ENCODE measurements at regions not wholly inside any gene's neighbourhood (a gene's known extent, or its start where the extent isn't known, plus 50 kb on each side); places are given as distances from the start of the nearest gene placed in this dataset.
A peak's percentile ranks its signal among the peaks of the same experiment; 100 is the strongest.

DNA sequence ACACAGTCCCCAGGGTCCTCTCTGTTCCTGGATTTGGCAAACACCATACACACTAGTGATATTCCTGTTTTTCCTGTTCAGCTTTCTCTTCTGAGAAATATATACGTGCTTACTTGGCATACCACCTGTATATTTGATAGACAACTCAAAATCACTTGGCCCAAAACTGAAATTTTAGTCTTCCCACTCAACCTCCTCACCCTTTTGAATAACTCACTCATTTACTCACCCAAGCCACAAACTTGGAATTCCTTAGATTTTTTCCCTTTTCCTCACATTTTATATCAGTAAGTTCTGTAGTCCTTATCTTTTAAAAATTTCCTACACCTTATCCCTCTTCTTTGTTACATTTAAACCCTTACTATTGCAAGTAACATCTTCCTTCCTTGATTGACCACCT lies 143.4 kb downstream of the PPP1R3A start:
- Histone ChIP-seq H3K4me3 (no peak overlapping the region), H3K4me1 (replicated peaks) (no peaks in the 10 kb centered on the region), H3K9me3 (no peaks in the 10 kb centered on the region), H3K27ac (no peak overlapping the region), H3K27me3 (replicated peaks; ENCODE audit: insufficient read depth) (no peaks in the 10 kb centered on the region), H3K36me3 (no peaks in the 10 kb centered on the region)
- intact Hi-C loops (cut with DNase I), result no loop called here
- TF ChIP-seq, protein P1, sequence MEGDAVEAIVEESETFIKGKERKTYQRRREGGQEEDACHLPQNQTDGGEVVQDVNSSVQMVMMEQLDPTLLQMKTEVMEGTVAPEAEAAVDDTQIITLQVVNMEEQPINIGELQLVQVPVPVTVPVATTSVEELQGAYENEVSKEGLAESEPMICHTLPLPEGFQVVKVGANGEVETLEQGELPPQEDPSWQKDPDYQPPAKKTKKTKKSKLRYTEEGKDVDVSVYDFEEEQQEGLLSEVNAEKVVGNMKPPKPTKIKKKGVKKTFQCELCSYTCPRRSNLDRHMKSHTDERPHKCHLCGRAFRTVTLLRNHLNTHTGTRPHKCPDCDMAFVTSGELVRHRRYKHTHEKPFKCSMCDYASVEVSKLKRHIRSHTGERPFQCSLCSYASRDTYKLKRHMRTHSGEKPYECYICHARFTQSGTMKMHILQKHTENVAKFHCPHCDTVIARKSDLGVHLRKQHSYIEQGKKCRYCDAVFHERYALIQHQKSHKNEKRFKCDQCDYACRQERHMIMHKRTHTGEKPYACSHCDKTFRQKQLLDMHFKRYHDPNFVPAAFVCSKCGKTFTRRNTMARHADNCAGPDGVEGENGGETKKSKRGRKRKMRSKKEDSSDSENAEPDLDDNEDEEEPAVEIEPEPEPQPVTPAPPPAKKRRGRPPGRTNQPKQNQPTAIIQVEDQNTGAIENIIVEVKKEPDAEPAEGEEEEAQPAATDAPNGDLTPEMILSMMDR (IDR thresholded peaks at IDR 0.05), result no peak
- no peak for TF ChIP-seq POLR2AphosphoS5 (IDR thresholded peaks at IDR 0.05)
- DNase-seq (ENCODE audit: low spot score), result no peak
- 23% methylated on average over 1 of the region's 1 CpG for WGBS

DNA sequence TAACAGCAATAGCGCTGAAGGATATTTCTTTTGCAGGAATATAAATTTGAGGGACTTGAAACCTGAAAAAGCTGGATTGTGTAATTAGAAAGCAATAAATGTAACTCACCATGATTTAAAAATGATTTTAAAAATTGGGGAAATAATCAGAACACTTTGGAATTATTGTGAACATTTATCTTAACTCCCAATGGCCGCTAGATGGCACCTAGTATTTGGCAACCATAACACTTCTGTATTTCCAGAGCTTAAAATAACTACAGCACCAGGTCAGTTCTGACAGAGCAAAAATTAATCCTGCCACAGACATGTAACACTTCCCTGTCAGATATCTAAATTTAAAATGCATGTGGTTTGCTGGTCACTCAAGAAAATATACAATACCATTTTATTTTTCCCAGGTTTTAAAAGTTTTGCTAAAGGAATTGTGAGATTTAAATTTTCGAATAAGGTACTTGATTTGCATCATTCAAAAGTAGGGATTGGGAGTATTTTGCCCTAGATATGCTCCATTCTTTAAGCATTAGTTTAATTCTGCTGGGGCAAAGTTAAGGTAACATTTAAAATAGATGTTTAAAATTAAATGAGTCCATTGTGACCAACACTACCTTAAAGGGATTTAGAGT lies 144.5 kb downstream of the PPP1R3A start:
- Histone ChIP-seq H3K4me1 (replicated peaks) (no peaks in the 10 kb centered on the region), H3K9me3 (no peaks in the 10 kb centered on the region), H3K27ac (no peak overlapping the region), H3K4me3 (no peak overlapping the region), H3K36me3 (no peaks in the 10 kb centered on the region), H3K27me3 (replicated peaks; ENCODE audit: insufficient read depth) (no peaks in the 10 kb centered on the region)
- 36% methylated on average over 3 of the region's 3 CpGs for WGBS
- intact Hi-C loops (cut with DNase I), result no loop called here
- TF ChIP-seq POLR2A (IDR thresholded peaks at IDR 0.05), result no peak
- TF ChIP-seq, protein P1 (IDR thresholded peaks at IDR 0.05), result peak in 3 of 4 experiments; percentile 17 to 44 (median 32)
- no peak for TF ChIP-seq POLR2AphosphoS5 (IDR thresholded peaks at IDR 0.05)
- DNase-seq (ENCODE audit: low spot score), result no peak

DNA sequence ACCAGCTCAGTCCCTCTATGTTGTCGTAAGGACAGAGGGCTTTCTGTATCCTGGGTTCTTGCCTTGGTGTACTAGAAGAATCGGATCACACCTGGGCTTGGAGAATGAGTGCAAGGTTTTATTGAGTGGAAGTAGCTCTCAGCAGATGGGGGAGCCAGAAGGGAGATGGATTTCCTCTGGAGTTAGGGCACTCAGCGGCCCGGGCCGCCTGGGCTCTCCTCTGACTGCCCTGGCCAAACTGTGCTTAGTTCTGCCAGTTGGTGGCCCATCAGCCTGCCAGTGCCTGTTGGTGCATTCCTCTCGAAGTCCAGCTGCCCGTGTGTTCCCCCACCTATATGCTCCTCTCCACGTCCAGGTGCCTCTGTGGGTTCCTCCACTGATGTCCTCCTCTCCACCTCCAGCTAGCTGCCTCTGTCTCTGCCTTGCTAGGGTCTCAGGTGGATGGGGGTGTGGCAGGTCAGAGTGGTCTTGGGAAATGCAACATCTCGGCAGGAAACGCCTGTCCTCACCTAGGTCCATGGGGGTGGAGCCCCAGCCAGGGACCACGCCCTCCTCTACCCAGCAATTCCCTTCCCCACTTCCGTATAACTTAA lies 148.6 kb downstream of the PPP1R3A start:
- 83% methylated on average over 12 of the region's 12 CpGs for WGBS
- no peaks in the 10 kb centered on the region for H3K9me3 ChIP-seq
- H3K27ac ChIP-seq, result no peak overlapping the region
- intact Hi-C loops (cut with DNase I), result no loop called here
- DNase-seq (ENCODE audit: low spot score), result no peak
- H3K4me3 ChIP-seq, result no peak overlapping the region
- no peaks in the 10 kb centered on the region for H3K36me3 ChIP-seq
- no peaks in the 10 kb centered on the region for H3K27me3 ChIP-seq (replicated peaks; ENCODE audit: insufficient read depth)
- H3K4me1 ChIP-seq (replicated peaks), result no peaks in the 10 kb centered on the region
- TF ChIP-seq, protein P1 (IDR thresholded peaks at IDR 0.05), result no peak
- TF ChIP-seq POLR2A (IDR thresholded peaks at IDR 0.05) (no peak), POLR2AphosphoS5 (IDR thresholded peaks at IDR 0.05) (no peak)

DNA sequence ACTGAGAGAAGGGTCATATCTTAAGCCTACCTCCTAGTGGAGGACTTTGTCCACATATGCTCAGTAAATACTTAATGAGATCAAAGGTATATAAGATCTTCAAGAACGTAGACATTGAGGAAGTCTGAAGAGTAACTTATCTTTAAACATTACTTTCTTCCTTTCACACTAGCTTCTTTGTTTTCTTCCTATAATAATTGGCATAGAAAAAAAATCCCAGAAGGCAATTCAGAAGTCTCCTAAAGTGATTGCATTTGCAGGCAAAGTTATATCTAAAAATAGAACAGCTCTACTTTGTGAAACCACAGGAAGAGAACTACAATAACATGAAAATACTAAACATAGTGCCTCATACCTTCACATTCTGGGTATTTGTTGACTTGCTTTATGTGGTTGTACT lies 150.4 kb downstream of the PPP1R3A start:
- Histone ChIP-seq H3K4me1 (replicated peaks) (no peaks in the 10 kb centered on the region), H3K4me3 (no peak overlapping the region), H3K36me3 (no peaks in the 10 kb centered on the region), H3K9me3 (no peaks in the 10 kb centered on the region), H3K27me3 (replicated peaks; ENCODE audit: insufficient read depth) (no peaks in the 10 kb centered on the region), H3K27ac (no peak overlapping the region)
- no peak for DNase-seq (ENCODE audit: low spot score)
- TF ChIP-seq POLR2A (IDR thresholded peaks at IDR 0.05) (no peak), POLR2AphosphoS5 (IDR thresholded peaks at IDR 0.05) (no peak)
- TF ChIP-seq, protein P1 (IDR thresholded peaks at IDR 0.05), result no peak
- 22% methylated on average over 1 of the region's 1 CpG for WGBS
- intact Hi-C loops (cut with DNase I), result no loop called here

DNA sequence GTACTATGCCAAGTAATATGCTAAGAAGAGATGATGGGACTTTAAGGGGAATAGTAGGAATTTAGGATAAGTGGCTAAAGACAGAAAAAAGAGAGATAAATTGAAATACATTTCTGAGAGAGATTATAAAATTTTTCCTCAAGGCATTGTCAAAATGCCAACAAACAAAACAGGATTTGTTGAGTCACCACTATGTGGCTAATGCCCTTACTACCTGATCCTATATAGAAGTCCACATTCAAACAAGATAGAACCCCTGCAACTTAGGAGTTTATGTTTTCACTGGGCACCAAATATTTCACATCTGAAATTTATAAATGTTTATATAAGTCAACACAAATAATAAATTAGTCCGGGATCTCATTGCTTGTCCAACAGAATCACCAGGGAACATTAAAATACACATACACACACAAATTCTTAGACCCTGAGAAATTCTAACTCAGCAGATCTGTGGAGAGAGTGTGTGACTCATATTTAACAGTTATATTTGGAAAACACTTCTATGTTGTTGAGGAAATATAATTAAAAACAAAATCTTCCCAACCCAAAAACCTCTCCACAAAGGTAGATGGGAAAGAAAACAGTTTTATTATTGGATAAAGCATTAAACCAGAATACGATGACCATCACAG lies 154.3 kb downstream of the PPP1R3A start:
- Histone ChIP-seq H3K27ac (no peak overlapping the region), H3K27me3 (replicated peaks; ENCODE audit: insufficient read depth) (no peaks in the 10 kb centered on the region), H3K4me1 (replicated peaks) (no peaks in the 10 kb centered on the region), H3K36me3 (no peaks in the 10 kb centered on the region), H3K9me3 (no peaks in the 10 kb centered on the region), H3K4me3 (no peak overlapping the region)
- intact Hi-C loops (cut with DNase I), result no loop called here
- 52% methylated on average over 2 of the region's 2 CpGs for WGBS
- no peak for DNase-seq (ENCODE audit: low spot score)
- TF ChIP-seq, protein P1 (IDR thresholded peaks at IDR 0.05), result no peak
